ENCODE measurements at regions not wholly inside any gene's neighbourhood (a gene's known extent, or its start where the extent isn't known, plus 50 kb on each side); places are given as distances from the start of the nearest gene placed in this dataset.
"Not testable (repeated sequence)": the region's sequence is repeated elsewhere in the genome, so short reads cannot be mapped to it uniquely, and the experiment has no call there.

DNA sequence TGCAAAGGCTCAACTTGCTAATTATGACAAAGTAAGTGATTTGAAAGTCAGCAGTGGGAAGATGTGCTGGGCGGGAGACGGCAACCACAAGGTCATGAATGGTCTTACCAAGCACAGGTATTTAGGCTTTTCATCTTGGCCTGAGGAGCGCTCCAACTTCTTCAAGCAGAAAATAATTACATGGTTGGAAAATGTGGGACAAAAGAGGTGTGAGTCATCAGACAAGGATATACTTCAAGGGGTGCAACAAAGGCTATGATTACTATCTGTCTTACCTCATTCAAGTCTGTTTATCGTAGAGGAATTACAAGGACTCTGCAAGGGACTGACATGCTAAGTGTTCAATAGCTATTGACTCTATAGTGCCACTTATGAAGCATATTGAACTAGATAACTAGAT is 2005.7 kb downstream of the MRPL39 start:
- no peak for DNase-seq (ENCODE audit: low read depth in 4 of 4, low spot score in 3 of 4)

DNA sequence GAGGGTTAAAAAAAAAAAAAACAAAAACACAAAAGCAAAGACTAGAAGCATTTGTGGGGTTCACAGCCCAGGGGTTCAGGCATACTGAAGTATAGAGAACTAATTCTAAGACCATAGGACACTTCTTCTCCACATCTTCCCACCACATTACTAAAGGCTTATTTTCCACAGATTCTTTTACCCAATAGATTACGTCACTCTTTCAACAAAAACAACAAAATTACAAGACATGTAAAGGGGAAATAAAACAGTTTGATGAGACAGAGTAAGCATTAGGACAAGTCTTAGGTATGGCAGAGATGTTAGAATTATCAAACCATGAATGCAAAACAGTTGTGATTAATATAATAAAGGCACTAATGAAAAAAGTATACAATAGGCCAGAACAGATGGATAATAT is 2013.7 kb downstream of the MRPL39 start:
- no peak for DNase-seq (ENCODE audit: low read depth in 4 of 4, low spot score in 3 of 4)

DNA sequence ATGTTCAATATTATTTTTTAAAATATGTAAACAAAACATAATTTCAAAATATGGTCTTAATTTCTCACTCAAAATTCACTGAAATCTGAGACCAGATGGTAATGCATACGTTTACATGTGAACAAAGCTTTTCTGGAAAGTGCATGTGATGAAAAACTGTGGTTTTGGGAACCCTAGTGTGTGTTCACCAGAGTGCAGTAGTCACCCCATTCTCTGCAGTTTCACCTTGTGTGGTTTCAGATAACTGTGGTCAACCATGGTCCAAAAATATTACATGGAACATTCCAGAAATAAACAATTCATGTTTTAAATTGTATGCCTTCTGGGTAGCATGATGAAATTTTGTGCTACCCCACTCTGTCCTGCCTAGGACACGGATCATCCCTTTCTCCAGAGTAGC is 2021.9 kb downstream of the MRPL39 start:
- no peak for DNase-seq (ENCODE audit: low read depth in 4 of 4, low spot score in 3 of 4)

DNA sequence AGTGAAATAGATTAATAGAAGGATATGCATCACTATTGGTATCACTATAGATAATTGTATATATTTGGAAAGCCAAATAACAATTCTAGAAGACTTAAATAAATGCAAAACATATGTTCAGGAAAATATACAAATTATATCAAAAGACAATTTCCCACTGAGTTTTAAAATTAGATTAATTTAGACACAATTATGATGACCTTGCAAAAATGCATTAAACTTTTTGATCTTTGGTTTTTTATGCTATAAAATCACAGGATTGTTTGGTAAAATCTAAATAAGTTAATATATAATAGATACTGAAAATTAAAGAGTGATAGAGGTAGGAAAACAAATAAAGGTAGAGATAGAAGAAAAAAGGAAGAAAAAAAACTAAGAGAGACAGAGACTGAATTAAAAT is 2027.7 kb downstream of the MRPL39 start:
- DNase-seq (ENCODE audit: low read depth in 4 of 4, low spot score in 3 of 4), result no peak

DNA sequence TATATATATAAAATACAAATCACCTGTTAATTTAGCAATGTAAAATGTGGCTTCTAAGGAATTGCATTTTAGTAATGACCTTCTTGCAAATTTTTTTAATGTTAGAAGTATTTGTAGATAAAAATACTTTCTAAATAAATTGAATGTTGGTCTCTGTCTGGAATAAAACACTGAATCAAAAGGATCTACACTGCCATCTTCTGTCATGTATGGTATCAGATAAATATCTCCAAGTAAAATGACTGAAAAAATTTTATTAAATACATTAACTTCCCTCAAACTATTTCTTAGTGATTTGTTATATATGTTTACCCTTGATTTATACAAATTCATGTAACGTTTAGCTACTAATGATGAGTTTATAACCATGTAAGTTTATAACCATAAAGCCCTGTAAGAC is 2029.3 kb downstream of the MRPL39 start:
- no peak for DNase-seq (ENCODE audit: low read depth in 4 of 4, low spot score in 3 of 4)

DNA sequence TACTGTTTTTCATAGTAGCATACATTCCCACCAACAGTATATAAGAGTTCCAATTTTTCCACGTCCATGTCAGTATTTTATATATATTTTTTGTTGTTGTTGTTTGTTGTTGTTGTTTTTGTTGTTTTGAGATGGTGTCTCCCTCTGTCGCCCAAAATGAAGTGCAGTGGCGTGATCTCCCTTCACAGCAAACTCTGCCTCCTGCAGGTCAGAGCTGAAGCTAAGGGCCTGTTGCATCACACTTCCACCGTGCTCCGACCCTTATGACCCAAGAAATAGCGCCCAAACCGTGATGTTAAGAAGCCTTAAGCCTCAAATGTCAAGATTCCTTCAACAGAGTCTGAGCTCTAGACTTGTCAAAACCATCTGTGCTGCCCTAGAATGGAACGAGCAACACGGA is 2032.3 kb downstream of the MRPL39 start:
- no peak for DNase-seq (ENCODE audit: low read depth in 4 of 4, low spot score in 3 of 4)

DNA sequence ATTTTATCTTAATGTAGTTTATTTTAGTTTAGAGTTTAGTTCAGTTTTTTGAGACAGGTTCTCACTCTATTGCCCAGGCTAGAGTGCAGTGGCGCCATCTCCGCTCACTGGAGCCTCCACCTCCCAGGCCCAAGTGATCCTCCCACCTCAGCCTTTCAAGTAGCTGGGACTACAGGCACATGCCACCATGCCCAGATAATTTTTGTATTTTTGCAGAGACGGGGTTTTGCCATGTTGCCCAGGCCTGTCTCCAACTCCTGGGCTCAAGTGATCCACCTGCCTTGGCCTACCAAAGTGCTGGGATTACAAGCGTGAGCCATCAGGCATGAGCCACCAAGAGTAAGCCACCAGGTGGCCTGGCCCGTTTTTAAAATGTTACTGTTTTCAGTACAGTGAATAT is 2058.4 kb downstream of the MRPL39 start:
- not testable (repeated sequence) for DNase-seq (ENCODE audit: low read depth in 4 of 4, low spot score in 3 of 4)

DNA sequence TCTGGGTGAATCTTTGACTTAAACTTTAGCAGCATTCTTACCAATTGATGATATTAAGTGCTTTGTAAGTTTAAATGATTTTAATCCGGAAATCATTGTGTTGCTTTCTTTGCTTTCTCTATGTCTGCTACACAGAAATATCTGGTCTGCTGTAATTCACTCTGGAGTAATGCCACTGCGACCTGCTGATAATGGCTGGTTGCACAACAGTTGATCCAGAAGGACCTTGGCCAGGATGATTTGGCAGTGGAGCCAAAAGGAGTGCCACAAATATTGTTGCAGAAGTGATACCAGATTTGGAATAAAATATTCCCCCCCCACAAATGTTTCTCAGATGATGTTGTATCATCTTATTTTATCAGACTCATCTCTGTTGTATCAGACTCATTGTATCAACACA is 2063.9 kb downstream of the MRPL39 start:
- no peak for DNase-seq (ENCODE audit: low read depth in 4 of 4, low spot score in 3 of 4)

DNA sequence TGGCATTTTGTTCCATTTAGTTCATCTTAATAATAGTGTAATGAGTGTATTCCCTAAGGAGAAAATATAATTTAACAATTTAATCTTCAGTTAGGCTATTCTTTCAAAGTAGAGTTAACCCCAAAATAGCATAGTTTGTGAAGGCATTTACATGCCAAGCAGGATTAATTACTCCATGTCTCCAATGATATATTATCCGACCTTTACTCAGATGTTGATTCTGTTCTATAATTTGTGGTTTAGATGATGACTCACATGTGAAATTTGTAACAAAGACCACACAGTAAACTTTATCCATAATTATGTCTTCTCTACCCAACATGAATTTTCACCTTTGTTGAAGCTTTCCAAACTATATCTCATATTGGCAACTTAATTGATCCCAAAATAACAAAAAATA is 2065.2 kb downstream of the MRPL39 start:
- no peak for DNase-seq (ENCODE audit: low read depth in 4 of 4, low spot score in 3 of 4)

DNA sequence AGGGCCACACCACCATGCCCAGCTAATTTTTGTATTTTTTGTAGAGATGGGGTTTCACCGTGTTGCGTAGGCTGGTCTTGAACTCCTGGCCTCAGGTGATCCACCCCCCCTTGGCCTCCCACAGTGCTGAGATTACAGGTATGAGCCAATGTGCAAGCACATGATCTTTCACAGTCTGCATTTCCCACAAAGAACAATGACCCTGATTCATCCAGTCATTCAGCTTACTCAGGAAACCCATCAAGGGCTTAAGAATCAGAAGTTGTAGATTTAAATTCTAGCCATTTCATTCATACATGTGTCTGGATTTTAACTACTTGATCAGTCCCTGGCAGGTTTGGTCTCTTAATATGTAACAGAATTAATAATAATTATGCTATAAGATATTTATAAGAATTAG is 2065.7 kb downstream of the MRPL39 start:
- DNase-seq (ENCODE audit: low read depth in 4 of 4, low spot score in 3 of 4), result no peak

DNA sequence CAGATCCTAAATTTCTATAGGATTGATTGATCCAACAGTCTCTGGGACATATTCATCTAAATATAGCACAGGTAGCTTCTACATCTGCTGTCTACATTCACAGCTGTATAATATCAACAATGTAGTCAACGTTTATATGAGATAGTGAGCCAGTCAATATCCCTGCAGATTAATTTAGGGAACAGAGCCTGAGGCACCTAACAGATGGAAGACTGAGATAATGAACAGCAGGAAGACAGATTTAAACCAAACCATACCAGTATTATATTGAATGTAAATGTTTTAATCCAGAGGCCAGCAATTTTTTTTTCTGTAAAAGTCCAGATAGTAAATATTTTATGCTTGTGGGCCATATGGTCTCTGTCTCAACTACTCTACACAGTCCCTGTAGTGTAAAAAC is 2072.4 kb downstream of the MRPL39 start:
- DNase-seq (ENCODE audit: low read depth in 4 of 4, low spot score in 3 of 4), result no peak

DNA sequence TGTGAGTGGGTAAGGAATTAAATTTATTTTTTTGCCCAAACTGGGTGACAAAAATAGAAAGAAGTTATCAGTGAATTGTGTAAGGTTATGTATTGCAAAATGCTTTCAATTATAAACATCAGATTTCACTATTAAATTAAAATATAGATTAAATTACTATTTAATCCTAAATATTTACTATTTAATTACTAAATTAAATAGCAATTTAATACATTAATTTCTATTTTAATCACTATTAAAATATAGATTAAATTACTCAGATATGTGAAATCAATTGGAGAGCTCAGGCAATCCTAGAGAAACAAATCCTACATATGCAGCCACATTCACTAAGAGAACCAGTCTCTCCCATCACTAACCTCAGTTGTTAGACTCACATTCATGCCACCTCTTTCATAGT is 2075.8 kb downstream of the MRPL39 start:
- DNase-seq (ENCODE audit: low read depth in 4 of 4, low spot score in 3 of 4), result no peak

DNA sequence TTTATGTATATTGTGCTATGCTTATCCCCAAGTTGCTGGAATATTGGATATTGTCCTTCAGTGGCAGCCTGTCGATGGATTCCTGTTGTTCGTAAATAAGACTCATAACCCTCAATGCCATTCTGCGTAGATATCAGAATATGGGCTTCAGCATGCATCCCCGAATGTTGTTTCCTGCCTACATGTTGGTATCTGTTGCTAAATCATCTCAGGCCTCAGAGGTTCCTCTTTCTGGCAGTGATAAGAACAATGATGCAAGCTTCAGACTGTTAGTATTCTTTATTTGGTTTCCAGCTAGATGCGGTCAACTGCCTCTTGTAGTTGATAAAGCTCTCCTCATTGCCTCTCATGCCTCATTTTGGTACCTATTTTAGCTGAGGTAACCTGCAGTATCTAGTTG is 2082.6 kb downstream of the MRPL39 start:
- DNase-seq (ENCODE audit: low read depth in 4 of 4, low spot score in 3 of 4), result no peak

DNA sequence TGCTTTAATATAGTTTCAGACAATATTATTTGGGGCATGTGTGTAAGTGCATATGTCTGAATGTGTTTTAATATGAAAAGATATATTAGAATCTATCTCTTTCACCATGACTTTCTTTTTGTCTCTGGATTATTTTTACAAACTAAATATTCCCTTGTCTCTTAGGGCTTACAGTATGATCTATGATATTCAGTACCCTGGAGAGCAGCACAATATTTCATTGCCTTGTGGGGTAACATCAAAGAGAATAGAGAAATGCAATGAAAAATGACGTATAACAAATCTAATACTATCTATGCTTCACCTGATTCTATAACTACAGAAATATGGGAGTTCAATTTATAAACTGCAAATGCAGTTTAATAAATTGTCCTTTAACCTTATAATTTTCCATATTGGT is 2084.5 kb downstream of the MRPL39 start:
- DNase-seq (ENCODE audit: low read depth in 4 of 4, low spot score in 3 of 4), result no peak

DNA sequence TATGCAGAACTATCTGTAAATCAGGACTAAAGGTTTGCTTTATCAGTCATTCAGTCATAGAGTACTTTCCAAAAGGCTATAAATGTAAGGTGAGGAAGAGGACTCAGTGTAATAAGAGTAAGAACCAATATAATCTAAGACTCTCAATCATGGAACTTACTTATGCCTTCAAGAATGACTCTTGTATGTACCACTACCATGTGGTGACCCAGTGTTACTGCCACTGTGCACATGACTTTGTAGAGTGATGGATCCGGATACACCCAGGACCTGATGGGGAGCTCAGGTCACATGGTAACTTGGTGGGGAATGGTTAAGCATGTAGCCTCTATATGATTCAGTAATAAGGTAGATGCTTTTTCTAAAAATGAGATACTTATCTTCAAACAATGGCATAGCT is 2099.8 kb downstream of the MRPL39 start:
- no peak for DNase-seq (ENCODE audit: low read depth in 4 of 4, low spot score in 3 of 4)

DNA sequence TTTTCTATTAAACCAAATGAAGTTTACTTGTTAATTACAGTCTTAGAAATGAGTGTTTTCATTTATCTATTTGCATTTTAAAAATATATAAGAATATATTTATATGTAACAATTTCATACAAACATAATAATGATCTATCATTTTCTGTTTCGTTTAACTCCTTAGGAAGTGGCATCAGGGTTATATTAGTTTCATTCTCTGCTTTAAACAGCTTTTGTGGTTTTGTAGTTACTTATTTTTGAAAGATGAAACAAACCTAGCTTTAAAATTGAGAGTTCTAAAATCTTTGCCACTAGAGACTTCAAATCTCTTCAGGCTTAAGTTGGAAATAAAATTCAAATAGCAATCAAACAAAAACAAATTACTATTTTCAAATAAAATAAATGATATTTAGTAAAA is 2110.6 kb downstream of the MRPL39 start:
- no peak for DNase-seq (ENCODE audit: low read depth in 4 of 4, low spot score in 3 of 4)

DNA sequence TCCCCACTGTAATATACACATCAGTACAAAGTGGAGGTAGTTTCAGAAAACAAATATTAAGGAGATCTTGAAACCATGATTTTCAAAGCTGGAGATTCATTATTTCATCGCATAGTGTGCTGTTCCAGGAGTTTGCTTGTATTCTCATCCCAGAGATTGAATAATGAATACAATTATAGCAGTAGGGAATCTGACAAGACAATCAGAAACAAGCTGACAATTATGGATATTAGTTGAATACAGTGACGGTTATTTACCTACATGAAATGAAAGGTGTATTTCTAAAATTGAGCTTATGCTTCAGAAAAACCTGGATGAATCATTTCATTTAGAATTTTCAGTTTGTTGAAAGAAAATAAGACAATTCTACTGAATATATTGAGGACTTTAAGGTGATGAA is 2119.0 kb downstream of the MRPL39 start:
- DNase-seq (ENCODE audit: low read depth in 4 of 4, low spot score in 3 of 4), result no peak

DNA sequence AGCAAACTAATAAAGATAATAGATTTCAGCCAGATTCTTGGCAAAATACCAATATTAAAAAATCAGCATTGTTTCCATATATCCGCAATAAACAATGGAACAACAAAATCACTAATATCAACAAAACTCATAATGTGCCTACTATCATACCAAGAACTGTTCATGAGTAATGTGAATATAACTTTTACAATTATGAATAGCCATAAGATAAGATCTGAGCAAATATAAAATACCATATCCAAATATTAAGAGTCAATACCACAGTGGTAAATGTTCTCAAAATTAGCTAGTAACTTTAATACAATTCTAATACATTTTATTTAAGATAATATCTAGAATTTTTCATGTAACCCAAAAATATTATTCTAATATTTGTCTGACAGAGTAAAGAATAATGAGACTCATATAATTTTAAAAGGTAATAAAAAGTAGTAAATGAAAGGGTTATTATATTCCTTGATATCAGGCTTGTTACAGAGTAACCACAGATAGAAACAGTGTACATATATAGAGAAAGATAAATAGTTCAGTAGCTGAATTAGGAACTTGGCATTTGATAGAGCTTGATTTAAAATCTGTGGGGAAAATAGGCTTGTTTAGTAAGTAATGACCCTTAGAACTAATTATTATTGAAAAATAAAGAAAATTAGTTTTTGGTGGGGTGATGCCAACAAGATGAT is 2126.6 kb downstream of the MRPL39 start:
- no peak for DNase-seq (ENCODE audit: low read depth in 4 of 4, low spot score in 3 of 4)

DNA sequence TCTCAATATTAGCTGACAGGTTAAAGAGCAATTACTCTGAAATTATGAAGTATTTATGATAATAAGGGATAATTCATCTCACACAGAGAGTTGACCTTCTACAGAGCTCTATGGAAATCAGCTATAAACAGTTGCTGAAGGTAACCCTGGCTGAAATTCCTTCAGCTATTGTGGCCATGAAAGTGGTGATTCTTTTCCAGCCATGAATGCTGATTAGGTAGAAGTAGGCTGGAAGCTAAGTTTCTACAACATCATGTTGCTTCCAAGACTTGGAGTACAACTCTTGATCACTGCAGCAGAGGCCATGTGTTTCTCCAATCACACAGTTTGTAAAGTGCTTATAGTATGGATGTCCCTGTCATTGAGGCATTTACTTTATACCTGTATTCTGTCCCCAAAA is 2128.9 kb downstream of the MRPL39 start:
- no peak for DNase-seq (ENCODE audit: low read depth in 4 of 4, low spot score in 3 of 4)

DNA sequence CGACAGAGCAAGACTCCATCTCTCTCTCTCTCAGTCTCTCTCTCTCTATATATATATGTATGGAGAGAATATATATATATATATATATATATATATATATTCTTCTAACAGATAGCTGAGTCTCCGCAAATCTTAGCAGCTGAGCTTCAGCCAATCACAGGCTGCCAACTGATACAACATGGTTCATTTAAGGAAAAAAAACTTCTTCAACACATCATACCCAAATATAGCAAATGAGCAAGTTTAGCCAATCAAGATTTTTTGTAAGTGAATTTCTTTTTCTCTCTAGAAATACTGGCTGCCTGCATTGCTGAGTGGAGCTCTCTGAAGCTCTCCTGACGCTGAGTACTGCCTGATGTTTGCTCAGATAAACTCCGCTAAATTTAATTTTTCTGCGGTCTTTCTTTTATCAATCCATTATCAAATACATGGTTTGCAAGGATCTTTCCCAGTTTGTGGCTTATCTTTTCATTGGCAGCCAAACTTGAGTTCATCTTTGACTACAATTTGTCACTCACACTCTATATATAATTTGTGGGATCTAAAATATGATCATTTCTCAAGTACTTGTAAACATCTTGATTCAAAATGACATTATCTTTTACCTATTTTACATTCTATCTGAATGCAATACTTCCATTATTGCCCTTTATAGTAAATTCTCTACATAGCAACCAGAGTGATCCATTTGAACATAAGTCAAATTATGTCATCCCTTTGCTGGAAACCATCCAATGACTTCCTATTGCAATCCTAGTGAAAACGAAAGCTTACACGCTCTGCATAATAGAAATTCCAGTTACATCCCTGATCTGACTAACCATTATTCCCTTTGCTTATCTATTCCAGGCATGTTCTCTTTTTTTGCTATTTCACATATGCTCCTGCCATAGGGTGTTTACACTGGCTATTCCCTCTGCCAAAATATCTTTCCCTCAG is 2131.7 kb downstream of the MRPL39 start:
- no peak for DNase-seq (ENCODE audit: low read depth in 4 of 4, low spot score in 3 of 4)

DNA sequence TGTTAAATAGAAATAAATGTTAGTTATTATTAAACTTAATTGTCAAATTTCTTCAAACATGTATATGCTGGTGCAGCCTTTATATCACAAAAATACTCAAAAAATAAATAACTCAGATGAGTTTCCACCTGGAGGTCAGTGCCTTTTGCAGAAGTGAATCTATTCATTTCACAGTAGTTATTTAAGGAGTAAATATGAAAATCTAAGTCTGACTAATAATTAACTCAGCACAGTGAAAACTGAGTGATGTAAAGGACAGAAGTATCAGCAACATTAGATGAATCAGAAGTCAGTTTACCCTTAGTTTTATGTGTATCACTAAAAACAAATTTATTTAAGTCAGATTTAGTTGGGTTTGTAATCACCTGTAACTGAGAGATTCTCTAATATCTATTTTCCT is 2135.4 kb downstream of the MRPL39 start:
- DNase-seq (ENCODE audit: low read depth in 4 of 4, low spot score in 3 of 4), result no peak

DNA sequence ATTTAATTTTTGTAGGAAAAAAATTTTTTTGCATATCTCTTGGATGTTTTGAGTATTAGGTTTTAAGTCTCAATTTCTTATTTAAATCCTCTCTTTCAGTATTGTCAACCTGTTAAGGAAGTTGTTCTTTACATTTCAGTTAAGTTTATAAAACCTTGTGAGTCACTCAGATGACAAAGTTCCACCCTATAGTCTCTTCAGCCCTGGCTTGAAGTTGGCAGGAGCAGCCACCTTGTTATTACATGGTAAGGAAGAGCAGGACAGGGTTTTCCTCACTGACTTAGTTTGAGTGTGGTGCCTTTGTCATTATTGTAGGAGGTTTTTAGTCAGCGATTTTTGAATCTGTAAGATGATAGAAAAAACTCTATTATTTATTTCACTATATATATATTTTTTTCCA is 2143.9 kb downstream of the MRPL39 start:
- no peak for DNase-seq (ENCODE audit: low read depth in 4 of 4, low spot score in 3 of 4)
